ENCODE measurements at regions not wholly inside any gene's neighbourhood (a gene's known extent, or its start where the extent isn't known, plus 50 kb on each side); places are given as distances from the start of the nearest gene placed in this dataset.

- DNase-seq: peak; percentile 76 to 90
Observed at GRCh38 chr3:177977381-177978158, 558.7 kb upstream of the KCNMB2 start.

- DNase-seq: no peak
Observed at GRCh38 chr3:177978946-177979345, 557.3 kb upstream of the KCNMB2 start.

GRCh38 chr3:177979703-177980102 lies 556.5 kb upstream of the KCNMB2 start:
- DNase-seq: no peak

DNA sequence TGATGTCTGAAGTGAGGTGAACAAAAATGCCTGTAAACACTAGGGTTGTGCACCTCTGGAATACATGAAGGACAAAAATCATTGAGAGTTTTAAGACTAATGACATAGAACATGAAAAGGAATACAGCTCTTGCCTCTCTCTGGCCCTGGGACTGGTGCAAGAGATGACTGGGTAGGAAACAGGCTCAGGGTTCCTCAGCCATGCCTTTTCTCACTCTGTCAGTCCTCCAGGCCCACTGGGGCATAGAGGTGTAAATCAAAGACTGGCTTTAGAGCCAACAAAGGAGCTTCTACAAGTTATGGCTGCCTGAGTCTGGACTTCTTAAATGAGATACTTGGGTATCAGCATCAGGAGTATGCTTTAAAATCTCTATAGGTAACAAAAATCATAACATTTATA lies 554.7 kb upstream of the KCNMB2 start:
- DNase-seq: no peak

- no peak for DNase-seq
Observed at GRCh38 chr3:177982034-177982433, 554.2 kb upstream of the KCNMB2 start.

- DNase-seq: no peak
Observed at GRCh38 chr3:177983320-177983719, 552.9 kb upstream of the KCNMB2 start.

DNA sequence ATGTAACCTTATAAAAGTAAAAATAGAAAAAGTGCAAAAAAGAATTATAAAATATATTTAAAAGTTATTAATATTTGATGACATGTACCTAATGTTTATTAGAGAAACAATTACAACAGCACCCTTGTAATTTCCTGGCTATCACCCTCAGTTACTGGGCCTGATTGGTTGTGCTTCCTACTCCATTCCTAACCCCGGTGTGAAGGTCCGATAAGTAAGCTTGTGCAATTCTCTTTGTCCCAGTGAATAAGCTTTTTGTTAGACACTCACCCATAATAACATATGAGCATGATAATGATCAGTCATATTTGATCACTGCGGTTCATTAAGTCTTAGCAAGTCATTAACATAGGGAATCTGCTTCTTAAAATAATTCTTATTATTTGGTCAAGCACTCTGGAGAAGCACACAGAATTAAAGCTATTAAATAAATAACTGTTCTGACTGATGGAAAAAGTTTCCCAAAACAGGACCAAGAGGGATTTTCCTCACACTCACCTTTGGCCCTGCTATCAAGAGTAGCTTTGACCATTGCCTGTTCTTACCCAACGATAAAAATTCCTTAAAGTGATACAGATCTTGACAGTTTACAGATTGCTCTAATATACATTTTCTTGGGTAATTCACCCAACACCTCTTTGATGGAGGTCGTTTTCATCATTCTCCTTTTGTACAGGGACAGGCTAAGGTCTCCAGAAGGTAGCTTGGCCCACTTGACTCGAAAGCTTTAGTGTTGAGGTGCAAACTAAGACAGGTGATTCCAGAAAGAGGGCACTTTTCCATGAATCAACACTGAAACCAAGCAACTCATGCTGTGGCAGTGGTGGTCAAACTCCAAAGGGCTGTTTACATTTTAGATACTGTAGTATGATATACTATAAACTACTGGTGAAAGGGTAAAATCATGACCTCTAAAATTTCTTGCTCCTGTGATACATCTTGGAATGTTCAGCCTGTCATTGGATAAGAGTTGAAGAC lies 543.0 kb upstream of the KCNMB2 start:
- no peak for DNase-seq

DNA sequence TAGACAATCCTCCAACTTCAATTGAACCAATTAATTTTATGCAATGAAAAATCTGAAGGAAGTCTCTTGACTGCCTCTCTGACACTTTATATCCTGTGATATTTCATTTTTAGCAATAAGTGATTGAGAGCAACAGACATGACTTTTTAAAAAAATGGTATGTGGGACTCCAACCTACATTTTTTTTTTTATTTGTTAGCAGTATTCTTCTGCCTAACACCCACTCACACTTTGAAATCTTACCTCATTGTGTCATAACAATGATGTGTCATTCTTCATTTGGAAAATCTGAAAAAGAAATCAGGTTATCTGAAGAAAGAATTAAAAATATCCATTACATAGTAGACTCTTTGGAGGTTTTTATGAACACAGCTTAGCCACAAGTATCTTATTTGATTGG lies 541.3 kb upstream of the KCNMB2 start:
- DNase-seq: peak; percentile 77 to 79

DNA sequence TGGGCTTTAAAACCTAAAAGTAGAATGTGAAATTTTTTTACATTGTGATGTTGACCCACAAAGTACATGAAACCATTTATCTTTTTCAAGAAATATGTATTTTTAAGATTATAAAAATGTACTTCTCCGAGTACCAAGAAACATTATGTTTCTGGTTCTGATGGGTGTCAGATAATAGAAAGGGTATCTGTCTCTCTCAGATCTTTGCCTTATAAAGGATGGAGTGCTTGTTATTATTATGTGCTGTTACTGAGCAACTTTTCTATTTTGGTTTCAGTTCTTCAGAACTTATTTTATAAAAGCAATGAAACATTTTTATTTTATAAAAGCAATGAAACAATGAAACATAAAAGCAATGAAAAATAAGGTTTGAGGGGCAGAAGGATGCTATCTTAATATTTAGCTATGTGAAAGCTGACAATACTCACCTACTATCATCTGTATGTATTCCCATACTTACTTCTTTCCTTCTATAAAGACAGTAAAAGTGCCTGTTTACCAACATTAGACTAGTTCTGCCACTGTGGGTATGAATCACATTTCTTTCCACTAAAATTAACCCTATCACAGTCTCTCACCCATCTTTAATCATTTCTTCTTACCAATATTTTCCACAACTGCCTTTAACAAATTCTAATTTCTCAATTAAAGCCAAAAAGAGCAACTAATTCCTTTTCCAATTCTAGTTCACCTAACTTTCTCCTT lies 540.7 kb upstream of the KCNMB2 start:
- DNase-seq: no peak

DNA sequence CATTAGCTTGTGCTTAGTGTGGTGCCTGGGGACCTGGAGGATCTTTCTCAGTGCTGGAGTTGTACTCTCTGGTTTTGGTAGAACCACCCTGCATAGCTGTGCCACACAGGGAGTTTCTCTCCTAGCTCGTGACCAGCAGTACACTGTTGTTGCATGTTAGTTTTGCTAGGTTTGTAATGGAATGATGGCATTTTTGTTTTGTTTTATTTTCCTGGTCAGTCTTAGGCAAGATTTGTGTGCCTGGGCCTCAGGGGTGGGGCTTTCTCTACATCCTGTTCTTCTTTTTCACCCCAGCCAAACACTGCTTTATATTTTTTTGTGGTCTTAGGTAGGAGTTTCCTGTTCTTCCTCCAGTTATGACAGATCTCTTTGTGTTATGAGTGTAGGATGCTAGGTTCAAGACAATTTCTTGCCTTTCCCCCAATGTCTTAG lies 534.5 kb upstream of the KCNMB2 start:
- peak; percentile 74 to 85 for DNase-seq

DNA sequence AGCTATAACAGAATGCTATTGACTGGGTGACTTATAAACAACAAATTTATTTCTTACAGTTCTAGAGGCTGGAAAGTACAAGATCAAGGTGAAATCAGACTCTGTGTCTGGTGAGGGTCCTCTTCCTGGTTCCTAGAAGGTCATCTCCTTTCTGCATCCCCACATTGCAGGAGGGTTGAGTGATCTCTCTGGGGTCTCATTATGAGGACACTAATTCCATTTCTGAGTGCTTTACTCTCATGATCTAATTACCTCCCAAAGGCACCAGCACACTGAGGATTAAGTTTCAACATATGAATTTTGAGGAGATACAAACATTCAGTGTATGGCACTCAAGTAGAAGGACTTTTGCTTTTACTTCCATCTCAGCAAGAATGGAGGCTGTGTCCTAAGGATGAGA lies 534.1 kb upstream of the KCNMB2 start:
- DNase-seq: no peak

DNA sequence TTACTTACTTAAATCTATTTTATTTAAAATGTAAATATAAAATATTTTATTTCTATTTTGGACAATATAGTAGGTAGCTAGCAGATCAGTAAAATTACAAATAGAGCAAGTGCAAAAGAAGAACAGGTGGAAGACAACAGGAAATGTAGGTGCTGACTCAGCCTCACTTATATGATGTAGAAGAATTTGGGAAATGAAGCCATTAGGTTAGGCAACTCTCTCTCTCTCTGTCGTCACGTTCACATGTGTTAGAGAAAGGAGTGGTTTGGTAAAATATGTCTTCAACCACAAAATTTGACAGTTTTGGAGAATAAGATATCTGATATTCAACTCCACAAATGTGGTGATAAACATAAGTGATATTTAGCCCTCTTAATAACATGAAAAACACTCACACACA lies 532.5 kb upstream of the KCNMB2 start:
- DNase-seq: peak; percentile 31 to 70

DNA sequence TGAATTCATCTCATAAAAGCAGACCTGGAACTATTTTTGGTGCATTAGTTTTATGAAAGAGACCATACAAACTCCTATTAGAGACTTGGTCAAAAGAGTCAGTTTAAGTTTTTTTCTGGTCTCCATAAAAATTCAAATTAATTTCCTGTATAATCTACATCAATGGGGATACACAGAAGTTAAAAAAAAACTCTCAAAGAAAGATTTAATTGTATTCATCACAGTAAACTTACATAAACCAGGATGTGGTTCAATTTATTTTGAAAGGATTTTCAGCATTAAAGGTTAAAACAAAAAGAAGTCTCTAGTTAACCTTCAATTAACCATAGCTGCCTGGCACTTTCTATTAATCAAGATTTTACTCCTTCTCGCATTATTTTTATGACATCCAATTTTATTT lies 530.3 kb upstream of the KCNMB2 start:
- no peak for DNase-seq

DNA sequence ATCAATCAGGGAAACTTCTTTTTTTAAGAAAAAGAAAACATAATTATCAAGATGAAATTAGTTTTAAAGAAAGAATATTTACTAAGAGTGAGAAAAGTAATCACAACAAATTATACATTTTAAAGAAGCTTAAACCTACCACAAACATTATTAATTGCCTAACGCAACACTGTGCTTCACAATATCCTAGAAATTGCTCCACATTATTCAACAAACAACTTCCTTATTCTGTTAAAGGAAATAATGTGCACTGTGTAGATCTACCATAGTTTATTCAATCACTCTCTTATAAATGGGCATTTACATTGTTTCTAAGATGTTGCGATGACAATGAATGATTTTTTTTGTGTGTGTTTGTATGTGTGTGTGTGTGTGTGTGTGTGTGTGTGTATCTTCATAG lies 525.9 kb upstream of the KCNMB2 start:
- DNase-seq: peak; percentile 55 to 74

DNA sequence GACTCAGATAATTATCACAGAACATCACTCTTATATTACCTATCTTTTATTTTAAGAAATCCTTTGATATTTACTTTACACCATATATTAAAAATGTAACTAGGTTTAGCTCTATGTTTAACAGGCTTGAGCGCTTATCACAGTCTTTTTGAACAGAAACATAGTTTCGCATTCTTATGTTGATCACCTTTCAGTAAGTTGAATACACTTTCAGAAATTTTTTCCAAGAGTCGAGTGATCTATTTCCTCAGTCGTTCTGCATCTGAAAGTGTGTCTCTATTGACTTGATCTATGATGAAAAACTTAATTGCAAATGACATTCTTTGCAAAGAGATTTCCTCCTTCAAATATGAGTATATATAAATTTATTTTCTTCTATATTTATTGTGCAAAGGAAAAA lies 516.6 kb upstream of the KCNMB2 start:
- no peak for DNase-seq

- no peak for DNase-seq
Observed at GRCh38 chr3:178022599-178022998, 513.6 kb upstream of the KCNMB2 start.

GRCh38 chr3:178028933-178029332 lies 507.3 kb upstream of the KCNMB2 start:
- no peak for DNase-seq

DNA sequence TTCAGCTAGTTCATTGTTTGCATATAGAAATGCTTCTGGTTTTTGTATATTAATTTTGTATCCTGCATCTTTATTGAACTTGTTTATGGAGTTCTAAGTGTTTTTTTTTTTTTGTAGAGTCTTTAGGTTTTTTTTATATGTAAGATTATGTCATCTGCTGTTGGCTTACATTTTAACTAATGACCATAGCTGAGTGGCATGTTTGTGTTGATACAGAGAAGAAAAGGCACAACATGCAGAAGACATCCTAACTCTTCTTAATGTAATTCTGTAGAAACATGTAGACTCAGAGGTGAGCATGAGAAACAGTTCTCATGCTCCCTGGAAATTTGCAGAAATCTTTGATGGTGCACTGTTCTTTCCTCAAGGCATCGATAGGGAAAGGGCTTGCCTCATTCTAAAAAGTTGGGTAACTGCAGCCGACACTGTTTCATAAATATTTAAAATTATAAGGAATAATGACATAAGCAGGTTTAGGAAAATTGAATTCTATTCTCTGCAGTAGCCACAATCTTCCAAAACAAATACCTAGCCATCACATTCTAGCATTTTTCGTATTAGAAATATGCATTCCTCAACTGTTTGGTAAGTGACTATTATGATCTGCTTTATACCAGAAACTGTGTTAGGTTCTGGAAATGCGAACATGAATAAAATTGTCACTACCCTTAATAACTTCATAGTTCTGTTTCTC lies 499.6 kb upstream of the KCNMB2 start:
- no peak for DNase-seq

DNA sequence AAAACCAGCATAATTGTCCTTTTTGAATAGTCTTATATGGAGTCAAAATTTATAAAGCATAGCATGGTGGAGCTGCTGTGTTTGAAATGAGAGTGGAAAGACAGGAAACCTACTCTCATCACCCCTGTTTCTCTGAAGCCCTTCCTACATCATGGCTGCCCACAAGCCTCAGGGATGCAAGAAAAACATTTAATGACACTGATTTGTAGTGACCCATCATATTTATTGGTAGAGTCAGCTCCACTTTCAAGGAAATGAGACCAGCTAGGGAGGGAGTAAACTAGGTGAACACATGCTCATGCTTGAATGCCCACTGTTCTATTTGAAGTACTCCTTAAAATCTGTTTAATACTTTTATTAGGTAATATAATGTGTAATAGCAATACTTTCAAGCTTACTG lies 494.3 kb upstream of the KCNMB2 start:
- no peak for DNase-seq

GRCh38 chr3:178042376-178042775 lies 493.9 kb upstream of the KCNMB2 start:
- no peak for DNase-seq

- no peak for DNase-seq
Observed at GRCh38 chr3:178043084-178043483, 493.2 kb upstream of the KCNMB2 start.

DNA sequence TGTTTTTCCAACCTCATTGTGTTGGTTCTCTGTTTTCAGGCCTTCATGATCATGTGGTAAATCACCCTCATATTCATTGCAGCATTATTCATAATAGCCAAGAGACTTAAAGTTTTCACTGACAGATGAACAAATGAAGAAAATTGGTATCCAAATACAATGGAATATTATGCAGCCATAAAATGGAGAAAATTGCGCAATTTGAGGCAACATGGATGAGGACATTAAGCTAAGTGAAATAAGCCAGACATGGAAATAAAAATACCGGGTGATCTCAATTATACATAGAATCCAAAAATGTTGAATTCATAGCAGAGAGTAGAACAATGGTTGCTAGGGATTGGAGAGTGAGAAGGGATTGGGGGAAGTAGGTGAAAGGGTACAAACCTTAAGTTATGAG lies 491.9 kb upstream of the KCNMB2 start:
- DNase-seq: no peak

DNA sequence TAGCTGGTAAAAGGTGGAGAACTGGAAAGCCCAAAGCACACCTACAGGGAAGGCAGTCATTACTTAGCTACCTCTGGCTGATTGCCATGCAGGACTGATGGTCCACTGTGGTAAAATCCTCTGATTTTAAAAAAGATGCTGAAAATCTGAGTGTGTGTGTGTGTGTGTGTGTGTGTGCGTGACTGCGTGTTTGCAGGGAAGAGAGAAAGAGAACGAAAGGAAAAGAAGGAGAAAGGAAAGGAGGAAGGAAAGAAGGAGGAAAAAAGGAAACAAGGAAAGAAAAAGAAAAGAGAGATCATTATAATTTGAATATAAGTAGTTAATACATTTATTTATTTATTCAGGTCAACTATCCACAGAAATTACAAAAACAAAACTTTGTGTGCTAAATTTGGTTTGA lies 488.7 kb upstream of the KCNMB2 start:
- no peak for DNase-seq
